ENCODE measurements at regions not wholly inside any gene's neighbourhood (a gene's known extent, or its start where the extent isn't known, plus 50 kb on each side); places are given as distances from the start of the nearest gene placed in this dataset.

DNA sequence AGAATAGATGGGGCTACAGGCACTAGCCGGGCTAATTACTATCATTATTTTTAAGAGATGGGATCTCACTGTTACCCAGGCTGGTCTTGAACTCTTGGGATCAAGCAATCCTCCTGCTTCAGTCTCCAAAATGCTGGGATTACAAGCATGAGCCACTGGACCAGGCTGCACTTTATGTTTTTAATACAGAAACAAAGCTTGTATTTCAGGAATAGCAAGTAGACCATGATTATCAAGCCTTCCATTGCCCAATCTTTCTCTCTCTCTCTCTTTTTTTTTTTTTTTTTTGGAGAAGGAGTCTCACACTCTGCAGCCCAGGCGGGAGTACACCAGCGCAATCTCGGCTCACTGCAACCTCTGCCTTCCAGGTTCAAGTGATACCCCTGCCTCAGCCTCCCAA lies 75.4 kb downstream of the MDH2 start:
- no peak overlapping the region for H2AFZ ChIP-seq (ENCODE audit: low read length)
- no peak overlapping the region for H3K4me3 ChIP-seq (ENCODE audit: insufficient read depth, low read length)
- no peak for DNase-seq (ENCODE audit: insufficient read length, low spot score, missing footprints)
- no peaks in the 10 kb centered on the region for H3K79me2 ChIP-seq (ENCODE audit: insufficient read depth, low read length)
- H4K20me1 ChIP-seq (ENCODE audit: insufficient read depth, low read length) = no peaks in the 10 kb centered on the region
- TF ChIP-seq, protein P1, sequence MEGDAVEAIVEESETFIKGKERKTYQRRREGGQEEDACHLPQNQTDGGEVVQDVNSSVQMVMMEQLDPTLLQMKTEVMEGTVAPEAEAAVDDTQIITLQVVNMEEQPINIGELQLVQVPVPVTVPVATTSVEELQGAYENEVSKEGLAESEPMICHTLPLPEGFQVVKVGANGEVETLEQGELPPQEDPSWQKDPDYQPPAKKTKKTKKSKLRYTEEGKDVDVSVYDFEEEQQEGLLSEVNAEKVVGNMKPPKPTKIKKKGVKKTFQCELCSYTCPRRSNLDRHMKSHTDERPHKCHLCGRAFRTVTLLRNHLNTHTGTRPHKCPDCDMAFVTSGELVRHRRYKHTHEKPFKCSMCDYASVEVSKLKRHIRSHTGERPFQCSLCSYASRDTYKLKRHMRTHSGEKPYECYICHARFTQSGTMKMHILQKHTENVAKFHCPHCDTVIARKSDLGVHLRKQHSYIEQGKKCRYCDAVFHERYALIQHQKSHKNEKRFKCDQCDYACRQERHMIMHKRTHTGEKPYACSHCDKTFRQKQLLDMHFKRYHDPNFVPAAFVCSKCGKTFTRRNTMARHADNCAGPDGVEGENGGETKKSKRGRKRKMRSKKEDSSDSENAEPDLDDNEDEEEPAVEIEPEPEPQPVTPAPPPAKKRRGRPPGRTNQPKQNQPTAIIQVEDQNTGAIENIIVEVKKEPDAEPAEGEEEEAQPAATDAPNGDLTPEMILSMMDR (IDR thresholded peaks at IDR 0.05; ENCODE audit: extremely low read depth, low read depth, low read length) = no peak
- no peaks in the 10 kb centered on the region for H3K4me1 ChIP-seq (ENCODE audit: insufficient read depth, low read length)
- no peak overlapping the region for H3K4me2 ChIP-seq (ENCODE audit: insufficient read depth, low read length)
- no peaks in the 10 kb centered on the region for H3K9me3 ChIP-seq (ENCODE audit: low read depth, low read length)
- H3K27me3 ChIP-seq (ENCODE audit: insufficient read depth, low read length) = no peaks in the 10 kb centered on the region
- H3K36me3 ChIP-seq (ENCODE audit: insufficient read depth, low read length) = no peaks in the 10 kb centered on the region
- no peak overlapping the region for H3K27ac ChIP-seq (ENCODE audit: low read depth, low read length)

DNA sequence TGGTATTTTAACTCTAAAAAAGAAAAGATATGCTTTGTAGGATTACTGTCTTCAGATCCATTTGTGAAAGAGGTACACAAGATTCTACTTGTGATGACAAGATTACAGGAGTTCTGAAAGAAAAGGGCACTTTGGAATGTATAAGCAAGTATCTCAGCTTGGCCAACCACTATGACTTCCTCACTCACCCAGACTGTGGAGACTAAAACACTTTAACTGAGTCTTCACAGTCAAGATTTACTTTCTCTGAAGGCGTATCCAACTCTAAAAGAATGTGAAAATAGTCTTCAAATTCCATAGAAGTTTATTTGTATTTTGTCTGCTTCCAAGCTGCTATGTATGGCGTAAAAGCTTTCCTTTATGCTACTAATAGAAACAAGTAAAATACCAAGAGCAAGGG lies 76.1 kb upstream of the SRRM3 start:
- DNase-seq (ENCODE audit: insufficient read length, low spot score, missing footprints) = no peak
- H3K27me3 ChIP-seq (ENCODE audit: insufficient read depth, low read length) = no peaks in the 10 kb centered on the region
- no peak overlapping the region for H3K4me3 ChIP-seq (ENCODE audit: insufficient read depth, low read length)
- no peaks in the 10 kb centered on the region for H3K36me3 ChIP-seq (ENCODE audit: insufficient read depth, low read length)
- no peak overlapping the region for H3K4me2 ChIP-seq (ENCODE audit: insufficient read depth, low read length)
- H3K9me3 ChIP-seq (ENCODE audit: low read depth, low read length) = no peaks in the 10 kb centered on the region
- H4K20me1 ChIP-seq (ENCODE audit: insufficient read depth, low read length) = no peaks in the 10 kb centered on the region
- TF ChIP-seq, protein P1 (IDR thresholded peaks at IDR 0.05; ENCODE audit: extremely low read depth, low read depth, low read length) = no peak
- H3K79me2 ChIP-seq (ENCODE audit: insufficient read depth, low read length) = no peaks in the 10 kb centered on the region
- H3K4me1 ChIP-seq (ENCODE audit: insufficient read depth, low read length) = no peaks in the 10 kb centered on the region
- H2AFZ ChIP-seq (ENCODE audit: low read length) = no peak overlapping the region
- H3K27ac ChIP-seq (ENCODE audit: low read depth, low read length) = no peak overlapping the region

DNA sequence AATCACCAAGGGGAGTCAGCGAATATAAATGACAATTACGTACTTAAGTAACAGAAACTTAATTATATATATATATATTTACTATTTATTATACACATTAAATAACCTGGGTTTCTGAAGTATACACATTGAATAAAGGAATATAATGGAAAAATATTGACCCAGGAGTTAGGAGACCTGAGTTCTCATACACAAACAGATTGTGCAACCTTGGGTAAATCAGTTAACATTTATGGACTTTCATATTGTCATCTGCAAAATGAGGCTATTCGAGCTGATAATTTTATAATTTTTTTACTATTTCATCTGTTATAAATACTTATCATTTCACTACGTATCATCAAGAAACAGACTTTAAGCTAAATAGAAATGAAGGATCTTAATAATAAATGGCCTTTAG lies 75.1 kb upstream of the SRRM3 start:
- Histone ChIP-seq H4K20me1 (ENCODE audit: insufficient read depth, low read length) (no peaks in the 10 kb centered on the region), H3K27ac (ENCODE audit: low read depth, low read length) (no peak overlapping the region), H3K4me3 (ENCODE audit: insufficient read depth, low read length) (no peak overlapping the region), H2AFZ (ENCODE audit: low read length) (no peak overlapping the region), H3K4me2 (ENCODE audit: insufficient read depth, low read length) (no peak overlapping the region), H3K36me3 (ENCODE audit: insufficient read depth, low read length) (no peaks in the 10 kb centered on the region), H3K79me2 (ENCODE audit: insufficient read depth, low read length) (no peaks in the 10 kb centered on the region), H3K4me1 (ENCODE audit: insufficient read depth, low read length) (no peaks in the 10 kb centered on the region), H3K9me3 (ENCODE audit: low read depth, low read length) (no peaks in the 10 kb centered on the region), H3K27me3 (ENCODE audit: insufficient read depth, low read length) (no peaks in the 10 kb centered on the region)
- DNase-seq (ENCODE audit: insufficient read length, low spot score, missing footprints) = no peak
- TF ChIP-seq, protein P1 (IDR thresholded peaks at IDR 0.05; ENCODE audit: extremely low read depth, low read depth, low read length) = no peak

DNA sequence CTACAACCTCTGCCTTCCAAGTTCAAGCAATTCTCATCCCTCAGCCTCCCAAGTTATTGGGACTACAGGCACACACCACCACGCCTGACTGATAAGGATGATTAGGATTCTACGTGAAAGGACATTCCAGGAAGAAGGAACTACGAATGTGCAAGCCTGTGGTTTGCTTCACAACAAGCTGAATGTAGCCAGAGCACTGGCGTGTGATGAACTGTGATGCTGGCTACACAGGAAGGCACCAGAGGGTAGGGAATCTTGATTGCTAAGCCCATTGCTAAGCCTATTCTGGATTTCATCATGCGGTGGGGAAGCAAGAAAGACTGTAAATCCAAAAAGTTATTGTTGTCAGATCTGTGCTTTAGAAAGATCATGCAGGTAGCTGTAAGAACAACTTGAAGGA lies 72.3 kb upstream of the SRRM3 start:
- Histone ChIP-seq H3K4me1 (ENCODE audit: insufficient read depth, low read length) (no peaks in the 10 kb centered on the region), H3K4me2 (ENCODE audit: insufficient read depth, low read length) (no peak overlapping the region), H3K9me3 (ENCODE audit: low read depth, low read length) (no peaks in the 10 kb centered on the region), H3K27me3 (ENCODE audit: insufficient read depth, low read length) (peaks cover 11% of the 10 kb centered on the region), H4K20me1 (ENCODE audit: insufficient read depth, low read length) (no peaks in the 10 kb centered on the region), H3K36me3 (ENCODE audit: insufficient read depth, low read length) (no peaks in the 10 kb centered on the region), H3K27ac (ENCODE audit: low read depth, low read length) (no peak overlapping the region), H3K4me3 (ENCODE audit: insufficient read depth, low read length) (no peak overlapping the region), H3K79me2 (ENCODE audit: insufficient read depth, low read length) (no peaks in the 10 kb centered on the region), H2AFZ (ENCODE audit: low read length) (no peak overlapping the region)
- no peak for DNase-seq (ENCODE audit: insufficient read length, low spot score, missing footprints)
- TF ChIP-seq, protein P1 (IDR thresholded peaks at IDR 0.05; ENCODE audit: extremely low read depth, low read depth, low read length) = no peak

Measured in osteoblast (primary cell).